Keratinocyte (primary cell): ENCODE measurements at regions not wholly inside any gene's neighbourhood (a gene's known extent, or its start where the extent isn't known, plus 50 kb on each side); places are given as distances from the start of the nearest gene placed in this dataset.

Experiments used
- DNase-seq: peaks from one replicate; pipeline ENCODE4 v3.0.0-alpha.2; 2011; ENCODE audit warnings: low read depth, missing footprints, low spot score
- FAIRE-seq: peaks from 2 replicates; lab custom pipeline; 2011; peaks lifted over from hg19 to GRCh38; lab: Jason Lieb, UNC
- H2AFZ ChIP-seq: 2 replicates; pipeline ENCODE4 v1.6.0; 2012; ENCODE audit warnings: low read length, control low read depth, inconsistent platforms; ENCODE audit not compliant: control insufficient read depth
- H3K27ac ChIP-seq: 2 replicates; pipeline ENCODE4 v1.5.1; 2011; ENCODE audit warnings: low read length; ENCODE audit not compliant: control insufficient read depth, insufficient read depth
- H3K27me3 ChIP-seq: 3 replicates; pipeline ENCODE4 v1.6.0; 2011; ENCODE audit warnings: low read length; ENCODE audit not compliant: control insufficient read depth, insufficient read depth; ENCODE audit errors: extremely low read depth
- H3K36me3 ChIP-seq, 2 experiments: 2 replicates in 1 of 2; 3 replicates in 1 of 2; pipeline ENCODE4 v1.5.1; 2011; ENCODE audit warnings: low read length in 2 of 2, mild to moderate bottlenecking in 1 of 2; ENCODE audit not compliant: control insufficient read depth in 2 of 2, insufficient read depth in 2 of 2; ENCODE audit errors: extremely low read depth in 1 of 2
- H3K4me1 ChIP-seq: 3 replicates; pipeline ENCODE4 v1.5.1; 2011; ENCODE audit warnings: low read length; ENCODE audit not compliant: control insufficient read depth, insufficient read depth; ENCODE audit errors: extremely low read depth
- H3K4me2 ChIP-seq: 3 replicates; pipeline ENCODE4 v1.6.0; 2011; ENCODE audit warnings: low read depth, low read length; ENCODE audit not compliant: control insufficient read depth, insufficient read depth; ENCODE audit errors: extremely low read depth
- H3K4me3 ChIP-seq, 3 experiments: fragments of 200-600 bp in 1 of 3; sonication (generic) in 1 of 3; 2 replicates in 2 of 3; 3 replicates in 1 of 3; pipeline ENCODE4 v1.5.1; 2011 to 2016; ENCODE audit warnings: low read length in 3 of 3, mild to moderate bottlenecking in 3 of 3, control low read depth in 2 of 3, inconsistent platforms in 1 of 3, low read depth in 1 of 3, mixed read lengths in 1 of 3, mixed run types in 1 of 3, moderate library complexity in 1 of 3; ENCODE audit not compliant: control insufficient read depth in 2 of 3, insufficient read depth in 2 of 3; ENCODE audit errors: extremely low read depth in 1 of 3
- H3K79me2 ChIP-seq: 2 replicates; pipeline ENCODE4 v1.6.0; 2012; ENCODE audit warnings: low read length; ENCODE audit not compliant: control insufficient read depth, insufficient read depth
- H3K9ac ChIP-seq: 3 replicates; pipeline ENCODE4 v1.6.0; 2011; ENCODE audit warnings: low read length; ENCODE audit not compliant: control insufficient read depth, insufficient read depth; ENCODE audit errors: extremely low read depth
- H3K9me1 ChIP-seq: 3 replicates; pipeline ENCODE4 v1.6.0; 2011; ENCODE audit warnings: low read length; ENCODE audit not compliant: control insufficient read depth, insufficient read depth; ENCODE audit errors: extremely low read depth
- H3K9me3 ChIP-seq: 2 replicates; pipeline ENCODE4 v1.5.1; 2012; ENCODE audit warnings: low read depth, low read length; ENCODE audit not compliant: control insufficient read depth
- H4K20me1 ChIP-seq: 3 replicates; pipeline ENCODE4 v1.6.0; 2011; ENCODE audit warnings: low read length; ENCODE audit not compliant: control insufficient read depth, insufficient read depth; ENCODE audit errors: extremely low read depth
- EZH2 ChIP-seq: IDR thresholded peaks from one replicate; pipeline ENCODE4 v1.6.1; 2012; ENCODE audit warnings: inconsistent platforms, mild to moderate bottlenecking, low read length, moderate library complexity
- dilution Hi-C: fragments of 300-500 bp; cut with MboI; formaldehyde crosslinking; loops from one replicate; pipeline ENCODE4 v1.7.0; 2020; ENCODE audit warnings: low sequenced_read_pairs; ENCODE audit not compliant: extremely low pct_ligation_motif_present
- TF ChIP-seq, protein P1 (sequence below), 3 experiments: IDR thresholded peaks in 1 of 3; conservative IDR thresholded peaks in 1 of 3; optimal IDR thresholded peaks in 1 of 3; 2 replicates in 2 of 3; 3 replicates in 1 of 3; pipeline versions ENCODE3 to v1.5.1; 2011; ENCODE audit warnings: low read length in 3 of 3, mild to moderate bottlenecking in 3 of 3, moderate library complexity in 2 of 3, control low read depth in 1 of 3, inconsistent platforms in 1 of 3; ENCODE audit not compliant: insufficient read depth in 2 of 3; ENCODE audit errors: extremely low read depth in 1 of 3

DNA sequence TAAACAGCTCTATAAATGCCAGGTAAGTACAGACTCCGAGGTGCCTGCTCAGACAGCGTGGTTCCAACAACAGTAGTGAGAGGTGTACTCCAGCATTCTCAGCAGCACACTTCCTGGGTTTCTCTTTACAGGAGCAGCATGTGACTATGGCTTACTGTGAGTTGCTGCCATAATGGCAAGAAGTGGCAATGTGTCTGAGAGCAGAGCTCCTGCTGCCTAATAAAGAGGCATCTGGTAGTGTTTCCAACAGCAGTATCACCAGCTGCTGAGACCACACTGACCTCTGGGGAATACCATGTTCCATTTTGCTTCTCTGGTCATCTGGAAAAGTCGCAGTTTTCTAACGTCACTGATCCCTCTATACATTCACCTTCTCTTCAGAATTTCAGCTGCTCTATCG lies 398.2 kb downstream of the SLCO4C1 start:
- Histone ChIP-seq H3K9ac (no peak overlapping the region), H4K20me1 (no peaks in the 10 kb centered on the region), H3K79me2 (no peaks in the 10 kb centered on the region), H3K36me3 (no peaks in the 10 kb centered on the region), H3K27me3 (no peaks in the 10 kb centered on the region), H3K4me3 (no peak overlapping the region), H3K9me1 (no peaks in the 10 kb centered on the region), H3K9me3 (no peaks in the 10 kb centered on the region), H3K27ac (no peak overlapping the region), H2AFZ (no peak overlapping the region), H3K4me2 (no peak overlapping the region), H3K4me1 (no peaks in the 10 kb centered on the region)
- no peak for TF ChIP-seq EZH2
- TF ChIP-seq, protein P1, sequence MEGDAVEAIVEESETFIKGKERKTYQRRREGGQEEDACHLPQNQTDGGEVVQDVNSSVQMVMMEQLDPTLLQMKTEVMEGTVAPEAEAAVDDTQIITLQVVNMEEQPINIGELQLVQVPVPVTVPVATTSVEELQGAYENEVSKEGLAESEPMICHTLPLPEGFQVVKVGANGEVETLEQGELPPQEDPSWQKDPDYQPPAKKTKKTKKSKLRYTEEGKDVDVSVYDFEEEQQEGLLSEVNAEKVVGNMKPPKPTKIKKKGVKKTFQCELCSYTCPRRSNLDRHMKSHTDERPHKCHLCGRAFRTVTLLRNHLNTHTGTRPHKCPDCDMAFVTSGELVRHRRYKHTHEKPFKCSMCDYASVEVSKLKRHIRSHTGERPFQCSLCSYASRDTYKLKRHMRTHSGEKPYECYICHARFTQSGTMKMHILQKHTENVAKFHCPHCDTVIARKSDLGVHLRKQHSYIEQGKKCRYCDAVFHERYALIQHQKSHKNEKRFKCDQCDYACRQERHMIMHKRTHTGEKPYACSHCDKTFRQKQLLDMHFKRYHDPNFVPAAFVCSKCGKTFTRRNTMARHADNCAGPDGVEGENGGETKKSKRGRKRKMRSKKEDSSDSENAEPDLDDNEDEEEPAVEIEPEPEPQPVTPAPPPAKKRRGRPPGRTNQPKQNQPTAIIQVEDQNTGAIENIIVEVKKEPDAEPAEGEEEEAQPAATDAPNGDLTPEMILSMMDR (optimal IDR thresholded peaks at IDR 0.05 in 1 of 3, IDR thresholded peaks at IDR 0.05 in 1 of 3, conservative IDR thresholded peaks at IDR 0.05 in 1 of 3; ENCODE audit: extremely low read depth in 1 of 3, insufficient read depth in 2 of 3, low read length in 3 of 3): no peak
- DNase-seq (no peak), FAIRE-seq (no peak)
- dilution Hi-C loops: no loop called here

DNA sequence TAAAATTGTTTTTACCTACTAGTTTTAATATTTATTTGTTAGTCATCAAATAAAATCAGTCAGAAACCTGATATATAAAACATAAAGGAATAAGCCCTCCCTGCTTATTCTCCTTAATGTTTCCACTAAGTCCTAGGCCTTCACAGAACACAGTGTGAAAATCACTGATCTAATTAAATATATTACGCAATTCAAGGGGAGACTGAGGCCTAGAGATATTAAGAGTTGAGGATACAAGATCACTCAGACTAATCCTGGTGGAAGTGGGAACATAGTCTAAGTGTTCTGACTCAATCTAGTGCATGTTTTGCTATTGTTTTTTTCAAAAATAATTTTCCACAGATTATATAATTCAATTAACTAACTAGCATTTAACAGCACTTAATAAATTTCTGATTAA lies 401.1 kb downstream of the SLCO4C1 start:
- TF ChIP-seq, protein P1 (optimal IDR thresholded peaks at IDR 0.05 in 1 of 3, IDR thresholded peaks at IDR 0.05 in 1 of 3, conservative IDR thresholded peaks at IDR 0.05 in 1 of 3; ENCODE audit: extremely low read depth in 1 of 3, insufficient read depth in 2 of 3, low read length in 3 of 3): no peak
- no peak for TF ChIP-seq EZH2

More for the DNA sequence above, 401.1 kb downstream of the SLCO4C1 start:
- Histone ChIP-seq H3K36me3 (no peaks in the 10 kb centered on the region), H3K9me3 (no peaks in the 10 kb centered on the region), H3K9me1 (no peaks in the 10 kb centered on the region), H4K20me1 (no peaks in the 10 kb centered on the region), H3K27ac (no peak overlapping the region), H3K4me1 (no peaks in the 10 kb centered on the region), H3K79me2 (no peaks in the 10 kb centered on the region), H3K9ac (no peak overlapping the region), H3K4me2 (no peak overlapping the region), H3K27me3 (no peaks in the 10 kb centered on the region), H2AFZ (no peak overlapping the region), H3K4me3 (no peak overlapping the region)
- DNase-seq (no peak), FAIRE-seq (no peak)
- dilution Hi-C loops: no loop called here
